GM23338 (cell line): ENCODE measurements at regions not wholly inside any gene's neighbourhood (a gene's known extent, or its start where the extent isn't known, plus 50 kb on each side); places are given as distances from the start of the nearest gene placed in this dataset.

ENCODE experiments used
- ATAC-seq: fragments of 200-7000 bp; cut with Tn5 transposase; 3 replicates; pipeline ENCODE4 v1.9.1; 2020
- DNase-seq: peaks from one replicate; pipeline ENCODE4 v3.0.0-alpha.2; 2015; ENCODE audit warnings: low spot score
- H2AFZ ChIP-seq: fragments of 200-600 bp; sonication (generic); 2 replicates; pipeline ENCODE4 v1.8.0; 2016; ENCODE audit warnings: antibody characterized with exemption, mild to moderate bottlenecking, moderate library complexity
- H3F3A ChIP-seq: fragments of 200-600 bp; sonication (generic); replicated peaks from 2 replicates; pipeline ENCODE4 v1.8.0; 2017; ENCODE audit warnings: antibody characterized with exemption, mixed run types, low read depth
- H3K27ac ChIP-seq: fragments of 200-600 bp; sonication (generic); 2 replicates; pipeline ENCODE4 v1.6.1; 2016; ENCODE audit warnings: low read depth
- H3K27me3 ChIP-seq: fragments of 200-600 bp; sonication (generic); 2 replicates; pipeline ENCODE4 v1.8.0; 2016; ENCODE audit warnings: mild to moderate bottlenecking, mixed run types, moderate library complexity; ENCODE audit not compliant: insufficient read depth
- H3K36me3 ChIP-seq: fragments of 200-600 bp; sonication (generic); 2 replicates; pipeline ENCODE4 v1.8.0; 2016; ENCODE audit warnings: mild to moderate bottlenecking; ENCODE audit not compliant: insufficient read depth
- H3K4me1 ChIP-seq: fragments of 200-600 bp; sonication (generic); 2 replicates; pipeline ENCODE4 v1.8.0; 2016; ENCODE audit warnings: mild to moderate bottlenecking, moderate library complexity; ENCODE audit not compliant: insufficient read depth
- H3K4me2 ChIP-seq: fragments of 200-600 bp; sonication (generic); 2 replicates; pipeline ENCODE4 v1.7.1; 2017; ENCODE audit warnings: mixed run types
- H3K4me3 ChIP-seq: fragments of 200-600 bp; sonication (generic); 2 replicates; pipeline ENCODE4 v1.6.1; 2016; ENCODE audit warnings: mixed run types
- H3K79me2 ChIP-seq: fragments of 200-600 bp; sonication (generic); replicated peaks from 2 replicates; pipeline ENCODE4 v1.8.0; 2017; ENCODE audit warnings: mild to moderate bottlenecking; ENCODE audit not compliant: insufficient read depth
- H3K9me2 ChIP-seq: fragments of 200-600 bp; sonication (generic); 2 replicates; pipeline ENCODE4 v1.8.0; 2017; ENCODE audit not compliant: insufficient read depth
- H4K20me1 ChIP-seq: fragments of 200-600 bp; sonication (generic); replicated peaks from 2 replicates; pipeline ENCODE4 v1.8.0; 2017; ENCODE audit warnings: mild to moderate bottlenecking; ENCODE audit not compliant: insufficient read depth
- H3K27ac Mint-ChIP-seq: 2 replicates; pipeline ENCODE4 v1.8.0; 2020; ENCODE audit warnings: inconsistent platforms, mild to moderate bottlenecking, moderate library complexity, mixed read lengths
- H3K27me3 Mint-ChIP-seq: 3 replicates; pipeline ENCODE4 v1.8.0; 2022; ENCODE audit warnings: low read depth, mild to moderate bottlenecking, moderate library complexity, mixed read lengths, inconsistent platforms; ENCODE audit not compliant: insufficient read depth, poor library complexity
- H3K36me3 Mint-ChIP-seq: 3 replicates; pipeline ENCODE4 v1.8.0; 2021; ENCODE audit warnings: low read depth, mild to moderate bottlenecking, inconsistent platforms, moderate library complexity, mixed read lengths
- H3K4me1 Mint-ChIP-seq: 3 replicates; pipeline ENCODE4 v1.8.0; 2020; ENCODE audit warnings: mild to moderate bottlenecking, inconsistent platforms, mixed read lengths
- H3K4me3 Mint-ChIP-seq: 3 replicates; pipeline ENCODE4 v1.8.0; 2021; ENCODE audit warnings: moderate library complexity, mild to moderate bottlenecking, inconsistent platforms, mixed read lengths
- H3K9me3 Mint-ChIP-seq: 3 replicates; pipeline ENCODE4 v1.8.0; 2020; ENCODE audit warnings: moderate library complexity, mild to moderate bottlenecking, inconsistent platforms, mixed read lengths
- CREB1 ChIP-seq: fragments of 250-450 bp; sonication (Bioruptor Pico); IDR thresholded peaks from 2 replicates; pipeline ENCODE4 v1.5.0; 2020; ENCODE audit warnings: low read depth, mild to moderate bottlenecking, moderate library complexity
- CTCF ChIP-seq, 2 experiments: fragments of 200-600 bp in 1 of 2; sonication (generic) in 1 of 2; conservative IDR thresholded peaks; 2 replicates each; pipeline versions ENCODE4 v1.5.1 to v1.6.1; 2016 to 2017; ENCODE audit warnings: antibody characterized with exemption in 2 of 2, low read depth in 2 of 2, mild to moderate bottlenecking in 2 of 2, moderate library complexity in 1 of 2
- ETS1 ChIP-seq: IDR thresholded peaks from 2 replicates; pipeline ENCODE4 v1.6.1; 2016; ENCODE audit warnings: antibody characterized with exemption
- EZH2 ChIP-seq: fragments of 200-600 bp; sonication (generic); IDR thresholded peaks from one replicate; pipeline ENCODE4 v1.8.0; 2017; ENCODE audit warnings: antibody characterized with exemption, mild to moderate bottlenecking, low read depth; ENCODE audit not compliant: unreplicated experiment
- EZH2phosphoT487 ChIP-seq: fragments of 200-600 bp; sonication (generic); IDR thresholded peaks from one replicate; pipeline ENCODE4 v1.8.1; 2018; ENCODE audit warnings: antibody characterized with exemption; ENCODE audit not compliant: unreplicated experiment
- JUNB ChIP-seq: IDR thresholded peaks from one replicate; pipeline ENCODE4 v1.6.1; 2016; ENCODE audit warnings: antibody characterized with exemption; ENCODE audit not compliant: unreplicated experiment
- NANOG ChIP-seq: IDR thresholded peaks from 2 replicates; pipeline ENCODE4 v1.6.1; 2016; ENCODE audit warnings: antibody characterized with exemption, borderline replicate concordance
- POLR2AphosphoS5 ChIP-seq: IDR thresholded peaks from 2 replicates; pipeline ENCODE4 v1.6.1; 2016; ENCODE audit warnings: antibody characterized with exemption, low read depth
- STAT1 ChIP-seq: IDR thresholded peaks from one replicate; pipeline ENCODE4 v1.6.1; 2016; ENCODE audit warnings: antibody characterized with exemption; ENCODE audit not compliant: unreplicated experiment
- ZNF114 ChIP-seq: fragments of 250-450 bp; sonication (Bioruptor Pico); IDR thresholded peaks from 2 replicates; pipeline ENCODE4 v1.5.0; 2020; ENCODE audit warnings: mild to moderate bottlenecking, moderate library complexity
- ZNF331 ChIP-seq: fragments of 250-450 bp; sonication (Bioruptor Pico); IDR thresholded peaks from 2 replicates; pipeline ENCODE4 v1.5.0; 2020; ENCODE audit warnings: low read depth, mild to moderate bottlenecking, moderate library complexity
- TF ChIP-seq, protein P1 (sequence below): fragments of 250-450 bp; sonication (Bioruptor Pico); IDR thresholded peaks from 2 replicates; pipeline ENCODE4 v1.5.0; 2020; ENCODE audit warnings: mild to moderate bottlenecking, moderate library complexity
- TF ChIP-seq, protein P2 (sequence below): IDR thresholded peaks from one replicate; pipeline ENCODE4 v1.6.1; 2018; ENCODE audit warnings: antibody characterized with exemption; ENCODE audit not compliant: unreplicated experiment

GRCh38 chr18:34951625-34952379, 89.4 kb upstream of the MAPRE2 start:
- Histone ChIP-seq H3K27ac (no peak overlapping the region), H3F3A (no peaks in the 10 kb centered on the region), H3K9me2 (no peaks in the 10 kb centered on the region), H3K4me1 (no peaks in the 10 kb centered on the region; the same call in 1 of the 2 replicates), H3K36me3 (no peaks in the 10 kb centered on the region), H3K79me2 (no peaks in the 10 kb centered on the region), H2AFZ (no peak overlapping the region), H3K4me2 (no peak overlapping the region), H3K4me3 (no peak overlapping the region), H3K27me3 (no peaks in the 10 kb centered on the region), H4K20me1 (no peaks in the 10 kb centered on the region)
- DNase-seq: no peak
- Mint-ChIP-seq H3K27ac (no peak overlapping the region), H3K4me3 (no peak overlapping the region), H3K9me3 (no peaks in the 10 kb centered on the region), H3K27me3 (peaks cover 2% of the 10 kb centered on the region), H3K36me3 (no peaks in the 10 kb centered on the region), H3K4me1 (peaks cover 10% of the 10 kb centered on the region; the same call in 2 of the 3 replicates)
- no peak for TF ChIP-seq CTCF (conservative IDR thresholded peaks at IDR 0.05; ENCODE audit: low read depth in 2 of 2)
- no peak for TF ChIP-seq ETS1
- no peak for TF ChIP-seq EZH2phosphoT487
- no peak for TF ChIP-seq NANOG
- TF ChIP-seq ZNF331 (CRISPR knock-in tag): no peak
- no peak for TF ChIP-seq ZNF114 (CRISPR knock-in tag)
- TF ChIP-seq POLR2AphosphoS5: no peak
- TF ChIP-seq, protein P1, sequence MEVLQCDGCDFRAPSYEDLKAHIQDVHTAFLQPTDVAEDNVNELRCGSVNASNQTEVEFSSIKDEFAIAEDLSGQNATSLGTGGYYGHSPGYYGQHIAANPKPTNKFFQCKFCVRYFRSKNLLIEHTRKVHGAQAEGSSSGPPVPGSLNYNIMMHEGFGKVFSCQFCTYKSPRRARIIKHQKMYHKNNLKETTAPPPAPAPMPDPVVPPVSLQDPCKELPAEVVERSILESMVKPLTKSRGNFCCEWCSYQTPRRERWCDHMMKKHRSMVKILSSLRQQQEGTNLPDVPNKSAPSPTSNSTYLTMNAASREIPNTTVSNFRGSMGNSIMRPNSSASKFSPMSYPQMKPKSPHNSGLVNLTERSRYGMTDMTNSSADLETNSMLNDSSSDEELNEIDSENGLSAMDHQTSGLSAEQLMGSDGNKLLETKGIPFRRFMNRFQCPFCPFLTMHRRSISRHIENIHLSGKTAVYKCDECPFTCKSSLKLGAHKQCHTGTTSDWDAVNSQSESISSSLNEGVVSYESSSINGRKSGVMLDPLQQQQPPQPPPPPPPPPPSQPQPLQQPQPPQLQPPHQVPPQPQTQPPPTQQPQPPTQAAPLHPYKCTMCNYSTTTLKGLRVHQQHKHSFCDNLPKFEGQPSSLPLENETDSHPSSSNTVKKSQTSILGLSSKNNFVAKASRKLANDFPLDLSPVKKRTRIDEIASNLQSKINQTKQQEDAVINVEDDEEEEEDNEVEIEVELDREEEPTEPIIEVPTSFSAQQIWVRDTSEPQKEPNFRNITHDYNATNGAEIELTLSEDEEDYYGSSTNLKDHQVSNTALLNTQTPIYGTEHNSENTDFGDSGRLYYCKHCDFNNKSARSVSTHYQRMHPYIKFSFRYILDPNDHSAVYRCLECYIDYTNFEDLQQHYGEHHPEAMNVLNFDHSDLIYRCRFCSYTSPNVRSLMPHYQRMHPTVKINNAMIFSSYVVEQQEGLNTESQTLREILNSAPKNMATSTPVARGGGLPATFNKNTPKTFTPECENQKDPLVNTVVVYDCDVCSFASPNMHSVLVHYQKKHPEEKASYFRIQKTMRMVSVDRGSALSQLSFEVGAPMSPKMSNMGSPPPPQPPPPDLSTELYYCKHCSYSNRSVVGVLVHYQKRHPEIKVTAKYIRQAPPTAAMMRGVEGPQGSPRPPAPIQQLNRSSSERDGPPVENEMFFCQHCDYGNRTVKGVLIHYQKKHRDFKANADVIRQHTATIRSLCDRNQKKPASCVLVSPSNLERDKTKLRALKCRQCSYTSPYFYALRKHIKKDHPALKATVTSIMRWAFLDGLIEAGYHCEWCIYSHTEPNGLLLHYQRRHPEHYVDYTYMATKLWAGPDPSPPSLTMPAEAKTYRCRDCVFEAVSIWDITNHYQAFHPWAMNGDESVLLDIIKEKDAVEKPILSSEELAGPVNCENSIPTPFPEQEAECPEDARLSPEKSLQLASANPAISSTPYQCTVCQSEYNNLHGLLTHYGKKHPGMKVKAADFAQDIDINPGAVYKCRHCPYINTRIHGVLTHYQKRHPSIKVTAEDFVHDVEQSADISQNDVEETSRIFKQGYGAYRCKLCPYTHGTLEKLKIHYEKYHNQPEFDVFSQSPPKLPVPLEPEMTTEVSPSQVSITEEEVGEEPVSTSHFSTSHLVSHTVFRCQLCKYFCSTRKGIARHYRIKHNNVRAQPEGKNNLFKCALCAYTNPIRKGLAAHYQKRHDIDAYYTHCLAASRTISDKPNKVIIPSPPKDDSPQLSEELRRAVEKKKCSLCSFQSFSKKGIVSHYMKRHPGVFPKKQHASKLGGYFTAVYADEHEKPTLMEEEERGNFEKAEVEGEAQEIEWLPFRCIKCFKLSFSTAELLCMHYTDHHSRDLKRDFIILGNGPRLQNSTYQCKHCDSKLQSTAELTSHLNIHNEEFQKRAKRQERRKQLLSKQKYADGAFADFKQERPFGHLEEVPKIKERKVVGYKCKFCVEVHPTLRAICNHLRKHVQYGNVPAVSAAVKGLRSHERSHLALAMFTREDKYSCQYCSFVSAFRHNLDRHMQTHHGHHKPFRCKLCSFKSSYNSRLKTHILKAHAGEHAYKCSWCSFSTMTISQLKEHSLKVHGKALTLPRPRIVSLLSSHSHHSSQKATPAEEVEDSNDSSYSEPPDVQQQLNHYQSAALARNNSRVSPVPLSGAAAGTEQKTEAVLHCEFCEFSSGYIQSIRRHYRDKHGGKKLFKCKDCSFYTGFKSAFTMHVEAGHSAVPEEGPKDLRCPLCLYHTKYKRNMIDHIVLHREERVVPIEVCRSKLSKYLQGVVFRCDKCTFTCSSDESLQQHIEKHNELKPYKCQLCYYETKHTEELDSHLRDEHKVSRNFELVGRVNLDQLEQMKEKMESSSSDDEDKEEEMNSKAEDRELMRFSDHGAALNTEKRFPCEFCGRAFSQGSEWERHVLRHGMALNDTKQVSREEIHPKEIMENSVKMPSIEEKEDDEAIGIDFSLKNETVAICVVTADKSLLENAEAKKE: no peak
- TF ChIP-seq CREB1: no peak
- TF ChIP-seq, protein P2, sequence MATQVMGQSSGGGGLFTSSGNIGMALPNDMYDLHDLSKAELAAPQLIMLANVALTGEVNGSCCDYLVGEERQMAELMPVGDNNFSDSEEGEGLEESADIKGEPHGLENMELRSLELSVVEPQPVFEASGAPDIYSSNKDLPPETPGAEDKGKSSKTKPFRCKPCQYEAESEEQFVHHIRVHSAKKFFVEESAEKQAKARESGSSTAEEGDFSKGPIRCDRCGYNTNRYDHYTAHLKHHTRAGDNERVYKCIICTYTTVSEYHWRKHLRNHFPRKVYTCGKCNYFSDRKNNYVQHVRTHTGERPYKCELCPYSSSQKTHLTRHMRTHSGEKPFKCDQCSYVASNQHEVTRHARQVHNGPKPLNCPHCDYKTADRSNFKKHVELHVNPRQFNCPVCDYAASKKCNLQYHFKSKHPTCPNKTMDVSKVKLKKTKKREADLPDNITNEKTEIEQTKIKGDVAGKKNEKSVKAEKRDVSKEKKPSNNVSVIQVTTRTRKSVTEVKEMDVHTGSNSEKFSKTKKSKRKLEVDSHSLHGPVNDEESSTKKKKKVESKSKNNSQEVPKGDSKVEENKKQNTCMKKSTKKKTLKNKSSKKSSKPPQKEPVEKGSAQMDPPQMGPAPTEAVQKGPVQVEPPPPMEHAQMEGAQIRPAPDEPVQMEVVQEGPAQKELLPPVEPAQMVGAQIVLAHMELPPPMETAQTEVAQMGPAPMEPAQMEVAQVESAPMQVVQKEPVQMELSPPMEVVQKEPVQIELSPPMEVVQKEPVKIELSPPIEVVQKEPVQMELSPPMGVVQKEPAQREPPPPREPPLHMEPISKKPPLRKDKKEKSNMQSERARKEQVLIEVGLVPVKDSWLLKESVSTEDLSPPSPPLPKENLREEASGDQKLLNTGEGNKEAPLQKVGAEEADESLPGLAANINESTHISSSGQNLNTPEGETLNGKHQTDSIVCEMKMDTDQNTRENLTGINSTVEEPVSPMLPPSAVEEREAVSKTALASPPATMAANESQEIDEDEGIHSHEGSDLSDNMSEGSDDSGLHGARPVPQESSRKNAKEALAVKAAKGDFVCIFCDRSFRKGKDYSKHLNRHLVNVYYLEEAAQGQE: no peak
- TF ChIP-seq EZH2: no peak
- no peak for TF ChIP-seq JUNB
- TF ChIP-seq STAT1: no peak
- no peak for ATAC-seq
